Stimulated activated CD4-positive, alpha-beta T cell treated with anti-CD3 and anti-CD28 coated beads, Interleukin-1b, Interleukin-23, amount 100 ng/mL, for 24 hours (primary cell): ENCODE measurements at regions not wholly inside any gene's neighbourhood (a gene's known extent, or its start where the extent isn't known, plus 50 kb on each side); places are given as distances from the start of the nearest gene placed in this dataset.

Experiments used
- DNase-seq, 4 experiments: peaks; one replicate each; pipeline ENCODE4 v3.0.0-alpha.2; 2020; ENCODE audit warnings: low read depth in 4 of 4, low spot score in 1 of 4

DNA sequence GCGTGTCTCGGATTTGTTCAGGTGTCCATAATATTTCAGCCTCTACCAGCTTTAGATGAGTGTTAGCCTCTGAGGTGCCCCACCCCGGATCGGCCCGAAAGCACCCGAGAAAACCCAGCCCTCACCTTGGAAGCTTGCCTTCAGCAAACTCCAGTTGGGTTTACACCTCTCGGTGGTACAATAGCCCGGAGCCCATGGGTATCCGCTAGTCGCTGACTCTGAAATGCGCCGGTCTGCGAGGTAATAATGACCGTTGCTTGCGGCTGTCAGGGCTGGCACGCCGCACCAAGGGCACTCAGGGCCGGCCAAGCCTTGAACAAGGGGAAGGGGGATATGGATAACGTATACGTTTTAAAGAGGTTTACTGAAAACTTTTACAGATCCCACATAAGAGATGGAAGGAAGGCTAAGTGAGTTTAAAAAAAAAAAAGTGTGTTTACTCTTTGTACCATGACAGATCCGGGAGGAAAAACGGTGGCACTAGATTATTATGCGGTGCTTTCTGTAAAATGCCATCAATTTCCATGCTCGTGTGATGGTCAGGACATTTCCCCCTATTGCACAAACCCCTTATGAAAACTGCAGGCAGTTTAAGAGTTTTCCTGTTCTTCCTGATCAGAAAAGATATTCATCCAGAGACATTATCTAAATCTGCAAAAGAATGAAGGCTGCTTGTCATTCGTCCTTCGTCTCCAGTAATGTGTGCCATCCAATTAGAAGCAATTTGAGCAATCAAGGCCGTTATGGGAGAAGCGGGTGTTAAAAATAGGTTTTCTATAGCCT lies 124.2 kb downstream of the TMEM161B start:
- no peak for DNase-seq

DNA sequence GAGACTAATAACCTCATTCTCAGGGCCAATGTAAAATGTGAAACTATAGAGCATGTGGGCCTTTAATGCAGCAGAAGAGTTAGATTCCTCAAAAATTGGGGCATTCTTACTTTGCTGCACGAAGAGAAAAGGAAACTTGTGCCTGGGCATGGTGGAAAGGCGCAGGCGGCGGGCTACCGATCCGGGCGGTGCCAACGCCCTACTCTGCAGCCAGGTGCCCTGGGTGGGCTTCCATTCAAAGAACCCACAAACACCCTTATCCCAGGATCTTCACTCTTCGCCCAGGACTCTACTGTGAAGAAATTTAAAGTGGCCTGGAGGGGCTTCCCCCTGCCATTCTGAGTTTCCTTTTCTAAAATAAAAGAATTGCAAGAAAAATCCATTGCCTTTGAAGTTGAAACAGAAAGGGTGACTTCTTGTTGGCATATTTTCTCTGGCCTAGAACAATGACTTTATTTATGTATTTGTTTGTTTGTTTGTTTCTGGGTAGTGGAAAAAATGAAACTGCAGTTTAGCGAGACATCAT lies 124.9 kb downstream of the TMEM161B start:
- no peak for DNase-seq

GRCh38 chr5:88142886-88143692 lies 125.6 kb downstream of the TMEM161B start:
- DNase-seq, result no peak

DNA sequence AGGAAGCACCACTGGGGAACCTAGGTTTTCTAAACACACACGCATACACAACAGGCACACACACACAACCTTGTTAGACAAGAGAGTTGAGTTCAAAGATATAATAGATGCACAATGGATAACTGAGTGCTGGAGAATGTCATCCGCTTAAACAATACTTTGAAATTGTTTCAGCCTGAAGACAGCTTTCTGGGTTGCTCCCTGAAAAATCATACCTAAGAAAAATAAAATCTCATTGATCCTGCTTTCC lies 126.1 kb downstream of the TMEM161B start:
- no peak for DNase-seq

DNA sequence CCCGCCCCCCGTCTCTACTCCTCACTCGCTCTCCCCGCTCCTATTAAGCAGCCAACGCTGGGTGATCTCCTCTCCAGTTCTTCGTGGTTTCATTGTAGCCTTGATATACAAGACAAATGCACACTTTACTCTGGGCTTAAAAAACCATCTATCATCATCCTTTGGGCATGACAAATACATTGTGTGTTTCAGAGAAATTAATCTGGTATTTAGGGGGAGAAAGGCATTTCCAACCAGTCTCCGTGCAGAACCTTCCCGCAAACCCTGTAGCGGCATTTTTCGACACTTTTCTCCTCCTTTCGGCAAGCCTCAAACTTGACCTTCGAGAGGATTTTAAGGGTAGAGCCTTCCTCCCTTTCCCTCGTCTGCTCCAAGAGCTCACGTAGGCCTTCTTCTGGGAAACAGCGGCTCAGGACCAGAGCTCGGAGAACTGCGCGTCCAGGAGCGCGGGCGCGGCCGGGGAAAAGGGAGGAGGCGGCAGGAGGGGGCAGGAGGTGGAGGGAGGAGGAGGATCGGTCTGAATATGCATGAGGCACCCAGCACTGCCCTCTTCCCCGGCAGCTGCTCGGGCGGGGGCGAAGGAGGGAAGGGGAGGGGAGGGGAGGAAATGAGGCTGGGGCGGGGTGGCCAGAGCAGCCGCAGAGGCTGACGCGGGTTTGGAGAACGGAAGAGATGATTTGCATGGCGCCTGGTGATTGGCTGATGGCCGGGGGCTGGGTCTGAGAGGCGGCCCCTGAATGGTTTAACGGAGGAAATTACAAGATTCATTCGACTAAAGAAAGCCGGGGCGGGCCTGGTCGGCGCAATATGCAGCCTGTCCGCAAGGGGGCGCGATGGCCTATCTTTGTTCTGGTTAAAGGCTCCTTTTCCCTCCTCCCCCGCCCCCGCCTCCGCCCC lies 127.5 kb downstream of the TMEM161B start:
- DNase-seq, result peak; percentile 26 to 68 (median 38)

DNA sequence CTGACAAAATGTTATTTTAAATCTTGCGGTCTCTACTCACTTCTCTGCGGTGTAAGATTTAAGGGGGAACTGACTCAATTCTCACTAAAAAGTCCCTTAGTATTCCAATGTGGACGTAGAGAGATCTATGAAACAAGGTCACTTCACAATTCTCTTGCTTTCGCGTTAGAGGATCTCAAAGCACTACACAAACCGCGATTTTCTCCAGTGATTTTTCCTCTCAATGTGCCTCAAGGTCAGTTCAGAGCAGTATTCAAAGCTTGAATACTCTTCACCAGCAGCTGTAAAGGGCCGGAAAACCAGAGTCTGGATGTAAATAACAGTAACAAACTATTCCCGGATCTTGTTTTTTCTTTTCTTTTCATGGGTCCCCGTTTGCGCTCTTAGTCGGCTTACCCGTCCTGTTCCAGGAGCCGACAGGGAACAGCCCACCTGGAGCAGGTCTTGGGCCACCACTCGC lies 128.2 kb downstream of the TMEM161B start:
- DNase-seq, result no peak

DNA sequence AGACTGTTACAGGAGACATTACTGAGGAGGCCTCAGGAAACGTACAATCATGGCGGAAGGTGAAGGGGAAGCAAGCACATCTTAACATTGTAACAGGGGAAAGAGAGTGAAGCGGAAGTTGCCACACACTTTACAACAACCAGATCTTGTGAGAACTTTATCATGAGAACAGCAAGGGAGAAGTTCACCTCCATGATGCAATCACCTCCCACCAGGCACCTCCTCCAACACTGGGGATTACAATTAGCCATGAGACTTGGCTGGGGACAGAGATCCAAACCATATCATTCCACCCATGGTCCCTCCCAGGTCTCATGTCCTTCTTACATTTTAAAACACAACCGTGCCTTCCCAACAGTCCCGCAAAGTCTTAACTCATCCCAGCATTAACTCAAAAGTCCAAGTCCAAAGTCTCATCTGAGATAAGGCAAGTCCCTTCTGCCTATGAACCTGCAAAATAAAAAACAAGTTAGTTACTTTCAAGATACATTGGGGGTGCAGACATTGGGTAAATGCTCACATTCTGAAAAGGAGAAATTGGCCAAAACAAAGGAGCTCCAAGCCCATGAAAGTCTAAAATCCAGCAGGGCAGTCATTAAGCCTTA lies 138.3 kb downstream of the TMEM161B start:
- no peak for DNase-seq

DNA sequence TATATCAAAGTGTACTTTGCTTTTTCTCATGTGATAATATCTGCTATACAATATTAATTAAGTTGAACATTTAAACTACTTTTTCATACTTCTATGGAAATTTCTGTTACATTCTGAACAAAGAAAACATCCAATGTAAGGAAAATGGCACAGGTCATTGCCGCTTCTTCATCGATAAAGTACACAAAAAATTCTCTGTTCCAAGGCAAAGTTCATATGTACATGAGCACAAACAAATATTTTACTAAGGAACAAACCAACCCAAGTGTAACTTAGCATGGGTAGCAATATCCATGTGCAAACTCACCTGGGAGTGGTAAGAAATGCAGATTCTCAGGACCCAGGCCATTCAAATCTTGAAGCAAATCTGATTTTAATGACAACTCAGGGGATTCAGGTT lies 139.8 kb downstream of the TMEM161B start:
- DNase-seq, result no peak

DNA sequence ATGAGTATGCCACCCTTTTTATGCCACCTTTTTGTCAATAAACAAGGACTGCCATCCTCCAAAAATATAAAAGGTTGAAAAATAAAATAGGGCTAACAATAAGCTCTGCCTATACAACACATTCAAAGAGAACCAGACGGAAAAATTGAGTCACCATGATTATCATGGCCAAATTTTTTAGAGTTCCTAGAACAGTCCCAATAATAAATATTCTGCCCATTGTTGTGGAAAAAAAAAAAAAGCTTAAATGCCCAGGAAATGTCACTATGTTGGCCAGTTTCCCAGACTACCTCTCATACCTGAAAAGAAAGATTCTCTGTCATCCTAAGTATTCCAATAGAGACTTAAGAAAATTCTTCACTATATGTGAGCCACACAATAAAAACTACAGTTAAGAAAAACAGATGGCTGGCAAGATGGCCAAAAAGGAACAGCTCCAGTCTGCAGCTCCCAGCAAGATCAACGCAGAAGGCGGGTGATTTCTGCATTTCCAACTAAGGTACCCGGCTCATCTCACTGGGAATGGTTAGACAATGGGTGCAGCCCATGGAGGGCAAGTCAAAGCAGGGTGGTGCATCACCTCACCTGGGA lies 149.0 kb downstream of the TMEM161B start:
- no peak for DNase-seq

DNA sequence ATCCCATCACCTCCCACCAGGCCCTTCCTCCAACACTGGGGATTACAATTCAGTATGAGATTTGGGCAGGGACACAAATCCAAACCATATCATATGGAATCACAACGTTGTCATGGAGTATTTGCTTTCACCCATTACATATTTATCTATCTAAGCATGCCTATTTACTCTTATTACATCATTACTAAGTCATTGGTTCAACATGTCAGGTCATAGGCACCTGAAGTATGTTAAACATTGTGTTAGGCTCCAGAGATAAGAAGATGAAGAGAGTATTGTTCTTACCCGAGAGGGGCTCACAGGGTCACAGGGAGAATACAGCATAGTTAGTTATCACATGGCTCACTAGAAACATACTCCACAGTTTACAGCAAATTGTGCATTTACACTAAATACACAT lies 150.5 kb downstream of the TMEM161B start:
- DNase-seq, result no peak

DNA sequence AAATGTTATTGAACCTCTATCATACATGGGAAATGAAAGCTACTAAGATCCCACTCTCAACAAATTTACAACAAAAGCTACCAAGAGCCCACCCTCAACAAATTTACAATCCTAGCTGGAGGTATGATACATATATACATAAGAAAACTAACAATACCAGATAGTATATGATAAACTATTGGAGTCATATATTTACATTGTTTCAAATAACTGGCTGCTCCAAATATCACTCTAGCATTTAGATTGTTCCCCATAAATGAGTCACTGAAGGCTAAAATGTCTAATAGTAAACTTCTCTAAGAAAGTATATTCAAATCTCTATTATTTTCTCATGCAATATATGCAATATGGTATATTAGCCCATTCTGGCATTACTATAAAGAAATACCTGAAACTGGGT lies 151.1 kb downstream of the TMEM161B start:
- DNase-seq, result no peak

DNA sequence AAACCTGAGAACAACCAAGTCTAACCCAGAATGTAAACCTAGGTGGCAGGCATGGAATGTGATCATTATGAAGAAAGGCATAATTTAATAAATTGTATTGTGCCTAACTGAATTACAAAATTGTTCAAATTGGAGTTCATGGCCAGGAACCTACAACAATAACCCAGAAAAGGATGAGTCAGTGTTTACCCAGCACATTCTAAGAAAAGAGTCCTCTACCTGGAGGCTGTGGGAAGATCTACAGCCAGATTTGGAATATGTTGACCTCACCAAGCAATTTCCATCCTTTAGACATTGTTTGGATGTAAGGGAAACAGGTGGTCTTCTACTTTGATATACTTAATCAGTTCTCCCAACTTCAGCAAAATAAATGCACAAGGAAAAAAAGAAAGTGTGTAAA lies 152.2 kb downstream of the TMEM161B start:
- no peak for DNase-seq

GRCh38 chr5:88115211-88115610 lies 153.4 kb downstream of the TMEM161B start:
- DNase-seq, result no peak

DNA sequence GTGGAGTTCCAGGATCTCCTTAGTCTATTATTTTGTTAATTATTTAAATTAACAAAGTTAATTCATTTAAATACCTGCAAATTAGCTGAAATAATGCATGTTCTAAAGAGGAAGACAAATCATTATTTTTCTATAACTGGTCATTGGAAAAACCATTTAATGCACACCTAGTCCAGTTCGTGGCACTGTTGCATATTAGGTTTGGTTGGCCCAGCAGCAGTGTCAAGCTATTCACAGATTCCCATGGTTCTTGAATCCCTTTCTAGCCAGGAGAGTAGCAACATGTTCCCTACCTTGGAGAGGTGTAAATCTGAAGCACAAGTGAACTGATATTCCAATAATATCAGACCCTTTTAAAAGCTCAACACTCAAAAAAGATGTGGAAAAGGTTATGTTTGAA lies 155.2 kb downstream of the TMEM161B start:
- DNase-seq, result no peak

DNA sequence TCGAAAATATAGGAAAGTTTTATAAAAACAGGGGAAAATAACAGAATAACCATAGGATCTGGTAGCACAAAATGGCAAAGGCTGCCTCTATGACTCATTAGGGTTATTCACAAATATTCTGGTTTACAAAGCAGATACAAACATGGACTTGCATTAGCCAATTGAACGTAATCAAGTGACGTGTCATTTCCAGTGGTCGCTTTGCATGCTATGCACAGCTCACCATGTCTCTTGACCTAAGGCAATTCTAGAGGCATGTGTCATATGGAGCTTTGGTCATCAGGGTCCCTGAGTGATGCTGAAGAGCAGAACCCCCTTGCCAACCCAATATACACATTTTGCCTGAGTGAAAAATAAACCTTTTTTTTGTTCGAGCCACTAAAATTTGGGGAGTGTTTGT lies 158.8 kb downstream of the TMEM161B start:
- DNase-seq, result no peak

- DNase-seq, result no peak
Observed at GRCh38 chr5:88108490-88109279, 160.0 kb downstream of the TMEM161B start.

GRCh38 chr5:88094906-88095496 lies 173.6 kb downstream of the TMEM161B start:
- DNase-seq, result no peak

DNA sequence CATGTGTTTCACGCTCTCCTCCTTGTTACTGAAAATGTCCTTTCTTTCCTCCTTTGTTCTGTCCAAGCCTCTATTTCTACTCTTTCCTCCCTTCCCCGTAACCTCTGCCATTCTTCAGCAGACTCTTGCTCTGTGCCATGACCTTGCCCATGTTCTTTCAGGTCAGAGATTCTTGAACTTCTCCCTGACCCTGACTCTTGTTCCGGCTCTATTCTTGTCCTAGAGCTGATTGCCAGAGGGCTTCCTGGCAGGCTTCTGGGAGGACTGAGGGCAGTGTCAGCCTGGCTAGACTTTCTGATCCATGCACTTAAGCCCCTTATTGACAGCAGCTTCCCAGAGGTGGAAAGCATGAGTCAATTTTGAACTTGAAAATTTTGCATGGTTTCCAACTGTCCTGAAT lies 174.2 kb downstream of the TMEM161B start:
- no peak for DNase-seq

GRCh38 chr5:88093765-88094164 lies 174.9 kb downstream of the TMEM161B start:
- no peak for DNase-seq
